AML-193 (cell line): ENCODE measurements at regions not wholly inside any gene's neighbourhood (a gene's known extent, or its start where the extent isn't known, plus 50 kb on each side); places are given as distances from the start of the nearest gene placed in this dataset.
A peak's percentile ranks its signal among the peaks of the same experiment; 100 is the strongest.
"Not testable (repeated sequence)": the region's sequence is repeated elsewhere in the genome, so short reads cannot be mapped to it uniquely, and the experiment has no call there.

Experiments used
- DNase-seq, 2 experiments: peaks; one replicate each; lab custom pipeline; 2025; lab: John Stamatoyannopoulos, UW

- DNase-seq, result not testable (repeated sequence)
Observed at GRCh38 chr5:20825951-20826350, 838.0 kb upstream of the CDH18 start.

GRCh38 chr5:20797216-20797615, 809.2 kb upstream of the CDH18 start:
- DNase-seq, result not testable (repeated sequence)

- DNase-seq, result not testable (repeated sequence)
Observed at GRCh38 chr5:20784755-20785154, 796.8 kb upstream of the CDH18 start.

- not testable (repeated sequence) for DNase-seq
Observed at GRCh38 chr5:20783484-20783883, 795.5 kb upstream of the CDH18 start.

DNA sequence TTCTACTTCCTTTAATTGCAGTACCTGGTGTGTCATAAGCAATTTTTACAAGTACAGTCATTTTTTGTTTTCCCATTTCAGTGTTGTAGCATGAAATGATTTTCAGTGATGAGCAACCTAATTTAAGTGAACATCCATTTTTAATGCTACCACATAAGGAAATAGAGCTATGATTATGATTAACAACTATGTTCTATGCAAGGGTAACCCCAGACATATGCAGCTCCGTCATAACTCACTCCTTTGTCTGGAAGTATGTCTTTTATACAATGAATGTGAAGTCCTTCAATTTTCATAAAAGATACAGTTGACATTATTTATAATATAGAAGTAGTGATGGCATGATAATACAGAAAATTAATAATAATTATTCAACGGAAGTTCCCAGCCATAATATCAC, 783.3 kb upstream of the CDH18 start:
- not testable (repeated sequence) for DNase-seq

GRCh38 chr5:20765074-20765473, 777.1 kb upstream of the CDH18 start:
- DNase-seq, result not testable (repeated sequence)

GRCh38 chr5:20759459-20759858, 771.5 kb upstream of the CDH18 start:
- not testable (repeated sequence) for DNase-seq

DNA sequence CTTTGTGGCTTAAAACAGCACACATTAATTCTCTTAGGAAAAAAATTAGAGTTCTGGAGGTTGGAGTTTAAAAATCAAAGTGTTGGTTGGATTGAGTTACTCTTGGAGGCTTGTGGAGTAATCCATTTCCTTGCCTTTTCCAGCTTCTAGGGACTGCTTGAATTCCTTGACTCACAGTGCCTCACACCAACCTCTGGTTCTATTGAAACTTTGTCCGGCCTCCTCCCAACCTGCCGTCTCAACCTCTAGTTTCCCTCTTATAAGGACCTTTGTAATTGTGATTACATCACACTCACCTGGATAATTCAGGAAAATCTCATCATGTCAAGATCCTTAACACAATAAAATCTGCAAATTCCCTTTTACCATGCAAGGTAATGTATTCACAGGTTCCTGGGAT, 764.2 kb upstream of the CDH18 start:
- DNase-seq, result not testable (repeated sequence)

- not testable (repeated sequence) for DNase-seq
Observed at GRCh38 chr5:20735715-20736114, 747.7 kb upstream of the CDH18 start.

GRCh38 chr5:20732223-20732622, 744.2 kb upstream of the CDH18 start:
- DNase-seq, result not testable (repeated sequence)

- DNase-seq, result not testable (repeated sequence)
Observed at GRCh38 chr5:20721286-20721685, 733.3 kb upstream of the CDH18 start.

DNA sequence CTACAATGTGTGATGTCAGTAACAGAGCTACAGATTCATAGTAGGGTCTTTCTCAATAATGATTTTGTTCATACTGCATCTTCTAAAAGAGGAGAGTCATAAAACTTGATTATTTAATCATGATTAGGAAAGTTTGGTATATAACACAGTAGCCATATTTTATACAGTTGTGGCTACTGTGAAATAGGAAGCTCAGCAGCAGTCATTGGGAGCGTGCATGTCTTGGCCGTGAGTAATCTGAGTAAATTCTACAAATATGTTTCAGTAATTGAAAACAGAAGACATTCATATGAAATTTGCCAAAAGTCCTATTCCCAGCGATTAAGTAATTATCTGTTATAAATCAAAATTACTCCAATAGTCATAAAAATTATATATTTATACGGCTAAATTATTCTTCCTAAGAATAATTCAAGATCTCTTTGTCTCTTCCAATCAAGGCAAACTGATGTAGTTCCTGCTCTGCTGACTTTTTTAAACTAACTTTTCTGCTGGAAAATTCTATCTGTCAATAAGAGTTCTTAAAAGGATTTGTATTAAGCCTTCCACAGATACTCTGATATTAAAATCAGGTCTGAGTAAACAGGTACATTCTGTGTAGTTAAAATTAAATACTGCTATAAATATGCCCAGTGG, 723.6 kb upstream of the CDH18 start:
- not testable (repeated sequence) for DNase-seq

DNA sequence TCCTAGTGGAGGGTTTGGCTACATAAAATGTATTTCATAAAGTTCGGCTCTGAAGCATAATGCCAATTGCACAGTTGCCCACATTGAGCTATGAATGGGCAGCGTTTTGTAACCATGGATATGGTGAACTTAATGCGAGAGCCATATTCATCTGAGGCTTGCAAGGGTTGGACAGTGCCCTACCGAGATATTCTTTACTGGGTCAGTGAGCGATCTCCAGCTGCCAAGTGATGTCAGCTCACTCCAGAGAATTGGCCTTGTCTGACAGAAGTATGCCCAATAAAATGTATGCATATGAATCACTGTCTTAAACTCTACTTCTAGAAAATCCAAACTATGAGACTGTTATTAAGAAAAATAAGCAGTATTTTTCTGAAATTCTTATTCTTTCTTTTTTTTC, 719.6 kb upstream of the CDH18 start:
- not testable (repeated sequence) for DNase-seq

DNA sequence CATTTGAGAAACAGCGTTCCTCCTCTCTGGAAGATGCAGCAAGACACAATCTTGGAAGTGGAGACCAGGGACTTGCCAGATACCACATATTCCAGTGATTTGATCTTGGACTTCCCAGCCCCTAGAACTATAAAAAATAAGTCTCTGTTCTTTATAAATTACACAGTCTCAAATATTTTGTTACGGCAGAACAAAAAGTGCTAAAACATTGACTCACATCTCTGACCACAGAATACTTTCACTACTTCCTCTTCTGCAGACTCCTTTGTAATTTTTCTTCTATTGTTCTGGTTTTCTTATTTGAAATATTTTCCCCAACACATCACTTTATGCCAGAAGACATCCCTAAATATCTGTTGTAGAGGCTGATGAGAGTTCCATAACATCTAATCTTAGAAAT, 706.1 kb upstream of the CDH18 start:
- DNase-seq, result peak; percentile 2 to 4

DNA sequence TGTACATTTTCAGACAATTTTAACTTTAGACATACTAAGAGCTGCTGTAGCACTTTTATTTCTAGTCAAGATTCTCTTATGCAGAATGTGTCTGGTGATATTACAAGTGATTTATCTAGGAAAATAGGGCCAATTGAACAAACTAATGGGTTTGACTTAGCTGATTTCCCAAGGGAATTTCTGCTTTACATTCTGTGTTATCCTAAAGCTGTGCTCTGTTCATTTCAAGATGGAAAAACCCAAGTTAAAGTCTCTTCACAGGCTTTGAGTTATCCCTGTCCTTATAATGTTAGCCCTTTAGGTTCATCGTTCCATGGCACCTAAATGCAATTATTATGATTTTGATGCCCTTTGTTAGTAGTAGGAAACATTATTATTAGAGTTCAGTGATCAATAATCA, 704.9 kb upstream of the CDH18 start:
- no peak for DNase-seq

DNA sequence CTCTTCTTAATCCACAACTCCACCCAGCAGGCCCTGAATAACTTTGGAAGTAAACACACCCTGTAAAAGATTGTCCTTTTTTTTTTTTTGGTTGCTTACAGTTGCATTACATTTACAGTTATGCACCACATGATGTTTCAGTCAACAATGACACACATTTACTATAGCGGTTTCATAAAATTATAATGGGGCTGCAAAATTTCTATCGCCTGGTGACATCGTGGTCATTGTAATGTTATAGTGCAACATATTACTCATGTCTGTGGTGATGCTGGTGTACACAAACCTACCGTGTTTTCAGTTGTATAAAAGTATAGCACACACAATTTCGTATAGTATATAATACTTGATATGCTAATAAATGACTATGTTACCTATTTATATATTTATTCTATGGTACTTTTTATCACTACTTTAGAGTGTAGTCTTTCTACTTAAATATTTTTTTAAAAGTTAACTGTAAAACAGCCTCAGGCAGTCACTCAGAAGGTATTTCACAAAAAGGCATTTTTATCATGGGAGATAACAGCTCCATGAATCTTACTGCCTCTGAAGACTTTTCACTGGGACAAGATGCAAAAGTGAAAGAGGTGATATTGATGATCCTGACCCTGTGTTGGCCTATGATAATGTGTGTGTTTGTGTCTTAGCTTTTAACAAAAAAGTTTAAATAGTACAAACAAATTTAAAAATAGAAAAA, 695.4 kb upstream of the CDH18 start:
- DNase-seq, result no peak

GRCh38 chr5:20680718-20681302, 692.8 kb upstream of the CDH18 start:
- no peak for DNase-seq

GRCh38 chr5:20678814-20679298, 690.9 kb upstream of the CDH18 start:
- no peak for DNase-seq

- DNase-seq, result no peak
Observed at GRCh38 chr5:20678386-20678785, 690.4 kb upstream of the CDH18 start.

DNA sequence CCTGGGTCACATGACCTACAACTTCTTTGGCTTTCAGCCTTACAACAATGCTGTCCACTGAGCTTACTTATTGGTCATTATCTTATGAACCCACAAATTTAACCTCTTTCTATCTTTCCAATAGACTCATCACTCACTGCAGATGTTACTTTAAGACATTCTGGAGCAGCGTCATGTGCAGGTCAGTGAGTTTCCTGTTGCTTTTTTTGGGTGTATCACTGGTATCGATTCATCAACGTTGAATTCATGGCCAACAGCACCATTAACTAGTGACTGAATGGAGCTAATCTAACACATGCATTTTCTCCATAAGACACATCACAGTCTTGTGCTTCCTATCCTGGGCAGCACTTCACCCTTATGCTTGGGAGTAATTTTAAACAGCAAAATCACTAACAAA, 672.6 kb upstream of the CDH18 start:
- no peak for DNase-seq

DNA sequence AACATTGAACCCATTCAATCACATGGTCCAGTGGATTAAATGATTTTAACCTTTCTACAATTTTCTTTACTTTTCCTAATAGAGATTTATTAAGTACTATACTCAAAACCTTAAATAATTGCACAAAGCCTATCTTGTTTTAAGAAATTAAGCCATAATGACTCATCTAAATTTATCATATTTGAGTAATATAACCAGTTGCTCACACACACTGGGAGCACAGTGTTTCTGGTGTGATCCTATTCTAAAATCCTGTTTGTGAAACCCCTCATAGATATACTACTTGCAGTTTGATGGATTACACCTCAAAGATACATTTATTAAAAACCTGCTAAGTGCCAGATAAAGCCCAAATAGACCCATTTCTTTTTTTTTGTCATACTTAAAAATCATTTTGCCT, 668.3 kb upstream of the CDH18 start:
- no peak for DNase-seq

DNA sequence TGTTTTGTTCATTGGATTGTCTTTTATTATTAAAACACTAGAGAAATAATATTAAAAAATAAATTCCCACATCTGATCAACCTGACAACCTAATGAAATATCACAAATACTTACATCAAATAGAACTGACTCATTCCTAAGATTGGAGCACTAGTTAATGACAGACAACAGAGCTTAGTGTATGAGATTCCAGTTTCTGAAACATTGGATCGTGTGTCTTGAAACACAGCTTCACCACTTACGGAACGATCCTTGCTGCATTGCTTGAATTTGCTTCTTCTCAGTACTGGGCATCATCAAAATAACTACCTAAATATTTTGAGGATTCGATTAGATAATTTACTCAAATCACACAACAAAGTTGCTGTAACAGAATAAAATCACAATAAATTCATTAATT, 667.2 kb upstream of the CDH18 start:
- no peak for DNase-seq

DNA sequence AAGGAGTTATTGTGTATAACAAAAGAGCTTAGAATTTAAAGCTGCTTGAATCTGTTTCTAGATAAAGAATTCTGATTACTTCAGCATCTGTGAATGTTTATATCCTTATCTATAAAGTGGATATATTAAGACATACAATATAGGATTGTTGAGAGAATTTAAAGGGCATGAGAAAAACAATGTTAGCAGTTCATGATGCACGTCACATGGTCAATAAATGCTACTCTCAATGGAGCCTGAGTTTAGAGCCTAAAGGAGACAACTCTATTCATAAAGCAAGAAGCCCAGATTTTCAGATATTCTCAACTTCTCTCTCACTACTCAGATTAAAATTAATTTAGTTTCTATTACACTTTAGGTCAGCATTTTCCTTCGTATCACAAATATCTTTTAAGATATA, 666.7 kb upstream of the CDH18 start:
- no peak for DNase-seq
